Activated B cell treated with CpG ODN at 0.5 μM for 24 hours (primary cell): ENCODE measurements at regions not wholly inside any gene's neighbourhood (a gene's known extent, or its start where the extent isn't known, plus 50 kb on each side); places are given as distances from the start of the nearest gene placed in this dataset.

Experiments
- ATAC-seq: fragments of 200-7000 bp; cut with Tn5 transposase; one replicate; pipeline ENCODE4 v1.10.0; 2021; ENCODE audit warnings: low read depth, mild to moderate bottlenecking, moderate library complexity
- CTCF ChIA-PET: fragments of 350-600 bp; sonication (Branson Sonifier 250); formaldehyde crosslinking; loops from one replicate; lab custom pipeline; 2021; ENCODE audit warnings: antibody characterized with exemption; lab: Charles Lee
- POLR2A ChIA-PET: fragments of 350-600 bp; sonication (Branson Sonifier 250); formaldehyde crosslinking; loops from one replicate; lab custom pipeline; 2021; ENCODE audit warnings: antibody characterized with exemption; lab: Charles Lee
- DNase-seq: peaks from one replicate; pipeline ENCODE4 v3.0.0; 2022
- H3K27ac Mint-ChIP-seq: one replicate; pipeline ENCODE4 v1.8.0; 2020; ENCODE audit warnings: mixed read lengths
- H3K27me3 Mint-ChIP-seq: one replicate; pipeline ENCODE4 v1.8.0; 2021; ENCODE audit warnings: mixed read lengths
- H3K36me3 Mint-ChIP-seq: one replicate; pipeline ENCODE4 v1.8.0; 2021; ENCODE audit warnings: low read depth, mixed read lengths
- H3K4me1 Mint-ChIP-seq: one replicate; pipeline ENCODE4 v1.8.0; 2021; ENCODE audit warnings: mixed read lengths
- H3K4me3 Mint-ChIP-seq: one replicate; pipeline ENCODE4 v1.8.0; 2020; ENCODE audit warnings: mild to moderate bottlenecking, mixed read lengths
- H3K9me3 Mint-ChIP-seq: one replicate; pipeline ENCODE4 v1.8.0; 2020; ENCODE audit warnings: mixed read lengths
- intact Hi-C: fragments of 100-400 bp; cut with micrococcal nuclease; formaldehyde crosslinking; loops from one replicate; pipeline ENCODE4 v1.15.1; 2024
- TF ChIP-seq, protein P1 (sequence below): fragments of 200-600 bp; IDR thresholded peaks from one replicate; pipeline ENCODE4 v1.8.0; 2022; ENCODE audit warnings: antibody characterized with exemption, mild to moderate bottlenecking

DNA sequence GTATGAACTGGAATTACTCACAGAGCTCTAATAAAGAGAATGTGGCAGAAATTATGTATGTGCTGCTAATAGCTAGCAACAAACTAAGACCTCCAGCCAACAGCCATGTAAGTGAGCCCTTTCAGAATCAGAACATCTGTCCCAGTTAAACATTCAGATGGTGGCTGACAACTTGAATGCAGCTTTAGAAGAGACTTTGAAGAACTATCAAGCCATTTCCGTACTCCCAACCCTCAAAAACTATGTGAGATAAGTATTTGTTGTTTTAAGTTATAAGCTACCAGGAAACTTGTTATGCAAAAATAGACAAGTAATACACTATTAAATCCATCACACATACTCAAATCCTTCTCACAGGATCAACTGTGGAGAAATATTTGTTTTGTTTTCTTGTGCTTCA, 205.2 kb upstream of the EDIL3 start:
- intact Hi-C loops, result no loop called here
- ChIA-PET CTCF (no interaction called here), POLR2A (no interaction called here)
- DNase-seq (no peak), ATAC-seq (no peak)
- no peak overlapping the region for H3K27ac Mint-ChIP-seq
- no peaks in the 10 kb centered on the region for H3K9me3 Mint-ChIP-seq
- TF ChIP-seq, protein P1, sequence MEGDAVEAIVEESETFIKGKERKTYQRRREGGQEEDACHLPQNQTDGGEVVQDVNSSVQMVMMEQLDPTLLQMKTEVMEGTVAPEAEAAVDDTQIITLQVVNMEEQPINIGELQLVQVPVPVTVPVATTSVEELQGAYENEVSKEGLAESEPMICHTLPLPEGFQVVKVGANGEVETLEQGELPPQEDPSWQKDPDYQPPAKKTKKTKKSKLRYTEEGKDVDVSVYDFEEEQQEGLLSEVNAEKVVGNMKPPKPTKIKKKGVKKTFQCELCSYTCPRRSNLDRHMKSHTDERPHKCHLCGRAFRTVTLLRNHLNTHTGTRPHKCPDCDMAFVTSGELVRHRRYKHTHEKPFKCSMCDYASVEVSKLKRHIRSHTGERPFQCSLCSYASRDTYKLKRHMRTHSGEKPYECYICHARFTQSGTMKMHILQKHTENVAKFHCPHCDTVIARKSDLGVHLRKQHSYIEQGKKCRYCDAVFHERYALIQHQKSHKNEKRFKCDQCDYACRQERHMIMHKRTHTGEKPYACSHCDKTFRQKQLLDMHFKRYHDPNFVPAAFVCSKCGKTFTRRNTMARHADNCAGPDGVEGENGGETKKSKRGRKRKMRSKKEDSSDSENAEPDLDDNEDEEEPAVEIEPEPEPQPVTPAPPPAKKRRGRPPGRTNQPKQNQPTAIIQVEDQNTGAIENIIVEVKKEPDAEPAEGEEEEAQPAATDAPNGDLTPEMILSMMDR, result no peak
- H3K27me3 Mint-ChIP-seq, result no peaks in the 10 kb centered on the region
- H3K4me1 Mint-ChIP-seq, result no peaks in the 10 kb centered on the region
- no peaks in the 10 kb centered on the region for H3K36me3 Mint-ChIP-seq
- H3K4me3 Mint-ChIP-seq, result no peak overlapping the region

DNA sequence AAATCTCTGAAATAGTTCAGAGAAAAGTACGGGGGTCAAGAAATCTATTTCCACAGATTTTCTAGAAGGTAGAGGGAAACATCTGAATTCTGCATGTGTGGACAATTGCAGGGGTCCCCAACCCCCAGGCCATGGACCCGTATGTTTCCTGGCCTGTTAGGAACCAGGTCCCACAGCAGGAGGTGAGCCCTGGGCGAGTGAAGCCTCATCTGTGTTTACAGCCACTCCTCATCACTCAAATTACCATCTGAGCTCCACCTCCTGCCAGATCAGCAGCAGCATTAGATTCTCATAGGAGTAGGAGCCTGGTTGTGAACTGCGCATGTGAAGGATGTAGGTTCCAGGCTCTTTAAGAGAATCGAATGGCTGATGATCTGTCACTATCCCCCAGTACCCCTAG, 200.5 kb upstream of the EDIL3 start:
- no peak for DNase-seq
- CTCF ChIA-PET, result no interaction called here
- H3K36me3 Mint-ChIP-seq, result no peaks in the 10 kb centered on the region
- no peak for ATAC-seq
- no peaks in the 10 kb centered on the region for H3K4me1 Mint-ChIP-seq
- no peaks in the 10 kb centered on the region for H3K27me3 Mint-ChIP-seq
- TF ChIP-seq, protein P1, result no peak
- POLR2A ChIA-PET, result no interaction called here
- no peak overlapping the region for H3K27ac Mint-ChIP-seq
- no peak overlapping the region for H3K4me3 Mint-ChIP-seq
- intact Hi-C loops, result no loop called here
- H3K9me3 Mint-ChIP-seq, result no peaks in the 10 kb centered on the region

DNA sequence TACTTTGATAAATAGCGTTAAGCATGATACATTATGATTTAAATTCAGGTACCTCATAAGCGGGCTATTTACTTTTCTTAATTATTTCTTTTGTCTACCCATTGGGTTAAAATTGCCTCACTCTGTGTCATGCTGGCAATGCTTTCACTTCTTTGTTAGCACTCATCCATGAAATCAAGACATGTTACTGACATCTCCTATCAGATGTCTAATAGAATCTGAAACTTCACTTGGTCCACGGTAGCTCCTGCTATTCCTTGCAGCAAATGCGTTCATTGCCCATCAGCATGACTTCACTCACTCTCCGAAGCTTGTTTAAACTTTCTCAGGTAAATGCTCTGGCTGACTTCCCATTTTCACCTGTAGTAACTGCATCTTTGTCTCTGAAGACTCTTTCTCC, 193.5 kb upstream of the EDIL3 start:
- ATAC-seq, result no peak
- intact Hi-C loops, result no loop called here

DNA sequence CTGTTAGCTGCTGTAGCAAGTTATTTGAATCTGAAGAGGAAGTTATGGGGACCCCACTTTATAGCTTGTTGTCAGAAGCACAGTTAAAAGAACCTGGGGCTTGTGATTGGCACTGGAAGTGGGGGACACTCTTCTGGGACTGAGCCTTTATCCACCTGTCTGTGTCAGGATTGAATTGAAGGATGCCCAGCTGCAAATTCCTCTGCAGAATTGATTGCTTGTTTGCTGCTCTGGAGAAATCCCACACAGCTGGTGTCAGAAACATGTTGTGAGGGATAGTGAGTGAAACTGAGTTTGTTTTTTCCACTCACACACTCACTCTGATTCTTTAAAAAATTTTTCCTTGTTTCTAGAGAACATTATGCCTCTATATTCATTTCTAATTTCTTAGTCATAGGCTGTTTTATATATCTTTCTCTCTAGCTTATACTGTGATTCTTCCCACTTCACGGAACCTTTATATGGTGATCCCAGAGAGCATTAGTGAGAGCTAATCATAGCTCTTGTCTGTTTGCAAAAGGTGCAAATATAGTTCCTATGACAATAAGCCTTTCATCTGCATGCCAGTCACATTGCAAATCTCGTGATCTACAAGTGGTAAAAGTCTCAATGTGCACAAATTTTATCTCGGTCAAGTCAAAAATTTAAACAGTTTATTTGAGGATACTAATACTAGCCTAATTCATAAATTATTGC, 188.5 kb upstream of the EDIL3 start:
- Mint-ChIP-seq H3K4me1 (no peaks in the 10 kb centered on the region), H3K9me3 (peaks cover 4% of the 10 kb centered on the region), H3K4me3 (no peak overlapping the region), H3K27ac (no peak overlapping the region), H3K27me3 (no peaks in the 10 kb centered on the region), H3K36me3 (no peaks in the 10 kb centered on the region)
- intact Hi-C loops, result no loop called here
- ATAC-seq, result no peak
- ChIA-PET POLR2A (no interaction called here), CTCF (no interaction called here)
- no peak for DNase-seq
- TF ChIP-seq, protein P1, result no peak

More for the DNA sequence above, 193.5 kb upstream of the EDIL3 start:
- ChIA-PET CTCF (no interaction called here), POLR2A (no interaction called here)
- Mint-ChIP-seq H3K4me3 (no peak overlapping the region), H3K27me3 (no peaks in the 10 kb centered on the region), H3K27ac (no peak overlapping the region), H3K9me3 (peaks cover 4% of the 10 kb centered on the region), H3K36me3 (no peaks in the 10 kb centered on the region), H3K4me1 (no peaks in the 10 kb centered on the region)
- DNase-seq, result no peak
- TF ChIP-seq, protein P1, result no peak

DNA sequence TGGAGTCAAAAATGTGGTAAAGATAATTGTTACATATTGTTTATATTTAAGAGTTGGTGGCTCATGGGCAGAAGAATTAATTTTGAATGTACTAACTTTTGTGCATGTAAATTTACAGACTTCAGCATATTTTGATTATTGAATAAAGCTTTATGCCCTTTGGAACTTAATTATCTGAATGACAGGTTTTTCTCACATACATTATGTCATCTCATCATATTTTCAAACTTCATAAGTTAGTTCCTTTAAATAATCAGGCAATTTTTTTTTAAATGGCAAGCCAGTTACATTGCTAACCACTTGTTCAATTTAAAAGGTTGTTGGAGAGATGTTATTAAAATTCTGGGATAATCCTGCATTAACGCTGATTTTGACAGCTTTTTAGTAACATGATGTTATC, 184.6 kb upstream of the EDIL3 start:
- TF ChIP-seq, protein P1, result no peak
- Mint-ChIP-seq H3K36me3 (no peaks in the 10 kb centered on the region), H3K9me3 (peaks cover 2% of the 10 kb centered on the region), H3K27ac (no peak overlapping the region), H3K4me1 (no peaks in the 10 kb centered on the region), H3K27me3 (no peaks in the 10 kb centered on the region), H3K4me3 (no peak overlapping the region)
- DNase-seq, result no peak
- no peak for ATAC-seq
- intact Hi-C loops, result no loop called here
- ChIA-PET POLR2A (no interaction called here), CTCF (no interaction called here)
